ENCODE measurements at regions not wholly inside any gene's neighbourhood (a gene's known extent, or its start where the extent isn't known, plus 50 kb on each side); places are given as distances from the start of the nearest gene placed in this dataset.
"Not testable (repeated sequence)": the region's sequence is repeated elsewhere in the genome, so short reads cannot be mapped to it uniquely, and the experiment has no call there.

DNA sequence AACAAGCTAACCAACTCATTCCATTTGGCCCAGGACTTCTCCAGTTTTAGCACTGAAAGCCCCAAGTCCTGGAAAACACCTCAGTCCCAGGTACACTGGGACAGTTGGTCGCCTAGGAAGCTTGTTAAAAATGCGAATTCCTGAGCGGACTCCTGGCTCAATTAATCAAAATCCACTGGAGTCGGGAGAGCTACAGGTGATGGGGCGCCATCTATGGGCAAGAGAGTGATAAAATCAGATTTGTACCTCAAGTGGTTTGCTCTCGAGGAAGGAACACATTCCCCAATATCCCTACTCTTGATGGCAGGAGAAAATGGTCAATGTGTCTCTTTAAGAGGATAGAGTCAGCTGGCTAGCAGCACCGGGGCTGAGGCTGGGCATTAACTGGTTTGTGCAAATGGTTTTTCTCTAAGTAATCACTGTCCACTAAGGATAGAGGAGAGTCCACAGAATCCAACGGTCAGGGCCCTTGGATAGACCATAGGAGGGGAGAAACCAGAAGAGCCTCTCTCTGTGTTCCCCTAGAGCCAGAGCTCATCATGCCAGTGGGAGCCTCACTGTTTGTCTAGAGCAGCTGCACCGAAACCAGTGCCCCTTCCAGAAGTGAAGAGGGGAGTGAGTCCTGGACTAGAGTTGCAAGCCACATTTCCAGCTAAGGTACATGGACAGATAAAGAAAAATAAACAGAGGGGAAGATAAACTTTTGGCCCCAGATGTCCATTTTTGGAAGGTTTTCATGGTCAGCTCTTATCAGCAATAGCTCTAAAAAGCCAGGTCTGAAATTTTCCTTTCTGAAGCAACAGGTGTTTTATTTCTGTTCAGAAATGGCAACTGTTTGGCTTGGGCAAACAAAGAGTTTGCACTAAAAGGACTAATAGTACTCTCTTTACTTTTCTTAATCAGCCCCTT, 148.5 kb downstream of the TENT5C start:
- DNase-seq, result peak; percentile 14 to 30

DNA sequence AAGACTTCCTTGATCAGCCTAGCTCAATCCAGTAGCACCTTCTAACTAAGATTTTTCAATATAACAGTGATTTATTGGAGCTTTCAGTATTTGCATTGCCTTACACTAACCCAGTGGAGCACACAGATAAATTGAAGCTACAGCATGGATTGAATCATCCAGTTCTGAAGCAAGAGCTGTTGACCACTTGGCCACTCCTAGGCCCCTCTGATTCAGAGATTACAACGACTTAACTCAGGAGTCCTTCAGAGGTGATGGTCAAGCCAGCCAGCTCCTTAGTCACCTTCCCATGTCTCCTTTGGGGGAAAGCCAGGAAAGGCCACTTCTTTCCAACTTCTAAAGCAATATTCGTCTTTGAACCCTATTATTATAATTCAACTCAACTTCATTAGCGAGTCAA, 151.8 kb downstream of the TENT5C start:
- DNase-seq, result no peak

DNA sequence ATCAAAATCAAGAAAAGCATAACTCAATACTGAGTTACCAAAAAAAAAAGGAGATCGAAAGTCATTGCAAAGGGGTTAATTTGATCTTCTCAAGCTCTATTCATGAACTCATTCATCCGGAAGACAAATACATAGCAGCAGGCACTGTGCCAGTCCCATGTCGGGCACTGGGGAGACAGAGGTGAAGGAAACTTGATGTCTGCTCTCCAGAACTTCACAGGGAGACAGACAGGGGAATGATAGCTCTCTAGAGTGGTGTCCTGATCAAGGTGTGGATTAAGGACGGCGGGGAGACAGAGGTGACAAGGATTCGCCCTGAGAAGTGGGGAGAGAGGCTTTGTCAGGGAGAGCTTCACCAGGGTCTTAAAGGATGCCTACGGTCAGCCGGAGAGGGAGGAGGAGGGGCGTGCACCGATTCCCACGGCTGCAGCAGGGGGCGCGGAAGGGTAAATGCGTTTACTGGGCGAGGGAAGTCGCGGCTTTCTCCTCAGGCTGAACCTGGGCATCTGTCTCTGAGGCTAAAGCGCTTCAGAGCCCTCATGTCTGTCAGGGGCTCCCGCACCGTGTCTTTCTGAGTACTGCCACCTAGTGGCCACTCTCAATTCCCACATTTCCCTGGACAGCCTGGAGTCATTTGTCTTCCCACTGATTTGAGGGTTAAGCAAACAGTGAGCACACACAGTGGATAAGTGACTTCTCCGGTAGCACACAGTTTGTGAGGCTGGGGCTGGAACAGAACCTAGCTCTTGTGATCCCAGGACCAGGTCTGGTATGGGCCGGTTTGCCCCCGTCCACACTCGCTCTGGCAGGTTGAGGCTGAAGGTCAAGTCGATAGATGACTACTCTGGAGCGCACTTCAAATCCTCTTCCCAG, 152.8 kb downstream of the TENT5C start:
- peak; percentile 48 to 58 for DNase-seq

- no peak for DNase-seq
Observed at GRCh38 chr1:117759535-117759934, 153.7 kb downstream of the TENT5C start.

DNA sequence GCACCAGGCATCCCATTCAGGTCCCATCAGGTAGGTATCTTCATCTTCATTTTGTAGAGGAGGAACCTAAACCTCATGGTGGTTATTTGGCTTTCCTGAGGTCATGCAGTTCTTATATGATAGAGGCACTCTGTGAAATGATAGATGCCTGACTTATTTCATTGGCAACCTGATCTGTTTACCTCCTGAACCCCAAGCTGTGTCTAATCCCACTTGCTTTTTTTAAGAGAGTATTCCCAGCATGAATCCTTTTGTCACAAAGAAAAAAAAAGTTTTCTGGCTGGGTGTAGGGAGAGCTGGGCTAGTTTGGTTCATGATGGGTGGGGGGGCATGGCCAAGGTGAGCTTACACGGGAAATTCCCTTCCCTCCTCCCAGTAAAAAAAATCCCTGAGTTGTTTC, 154.2 kb downstream of the TENT5C start:
- no peak for DNase-seq

GRCh38 chr1:117760485-117760884, 154.6 kb downstream of the TENT5C start:
- DNase-seq, result no peak

GRCh38 chr1:117767756-117768155, 161.7 kb downstream of the GDAP2 start:
- DNase-seq, result not testable (repeated sequence)

GRCh38 chr1:117770981-117771531, 158.4 kb downstream of the GDAP2 start:
- no peak for DNase-seq

GRCh38 chr1:117779364-117779763, 150.1 kb downstream of the GDAP2 start:
- no peak for DNase-seq

DNA sequence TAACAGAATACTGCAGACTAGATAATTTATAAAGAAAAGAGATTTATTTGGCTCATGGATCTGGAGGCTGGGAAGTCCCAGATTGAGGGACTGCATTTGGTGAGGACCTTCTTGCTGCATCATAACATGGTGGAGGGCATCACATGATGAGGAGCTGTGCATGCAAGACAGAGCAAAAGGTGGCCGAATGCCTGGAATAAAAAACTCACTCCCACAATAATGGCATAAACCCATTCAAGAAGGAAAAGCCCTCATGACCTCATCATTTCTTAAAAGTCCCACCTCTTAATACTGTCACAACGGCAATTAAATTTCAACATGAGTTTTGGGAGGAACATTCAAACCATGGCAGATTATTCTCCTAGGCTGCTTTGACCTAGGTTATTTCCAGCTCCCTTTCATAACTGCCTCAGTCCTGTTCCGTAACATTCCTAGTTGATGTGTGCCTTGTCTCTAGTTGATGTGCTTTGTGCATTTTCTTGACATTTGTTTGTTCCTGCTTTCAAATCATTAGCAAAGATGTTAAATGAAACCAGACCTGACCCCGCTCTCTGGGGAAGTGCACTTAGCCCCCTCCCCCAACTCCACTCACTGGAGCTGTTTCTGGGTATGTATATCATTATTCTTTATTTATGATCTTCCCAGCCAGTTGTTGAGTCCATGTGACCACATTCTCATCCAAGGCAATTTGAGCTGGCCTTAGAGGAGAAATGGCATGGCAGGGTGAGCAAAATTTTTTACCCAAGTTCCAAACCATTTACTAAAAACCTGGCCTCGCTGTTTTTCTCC, 148.5 kb downstream of the GDAP2 start:
- no peak for DNase-seq

DNA sequence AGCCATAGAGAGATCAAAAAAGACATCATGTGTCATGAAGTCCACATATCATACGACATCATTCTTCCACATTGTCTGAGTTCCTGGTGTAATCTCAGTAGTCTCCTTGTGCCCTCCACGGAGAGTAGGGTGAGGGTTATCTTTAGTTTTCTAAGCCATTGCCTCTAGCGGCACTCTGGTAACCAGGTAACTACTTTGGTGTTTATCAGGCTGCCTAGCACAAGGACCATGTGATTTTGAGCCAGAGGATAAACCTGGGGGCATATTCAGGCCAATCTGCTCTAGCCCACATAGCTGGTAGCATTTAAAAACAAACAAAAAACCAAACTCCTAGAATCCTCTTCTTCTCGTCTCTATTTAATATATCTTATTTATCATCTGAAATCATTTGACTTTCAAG, 147.4 kb downstream of the GDAP2 start:
- DNase-seq, result no peak

DNA sequence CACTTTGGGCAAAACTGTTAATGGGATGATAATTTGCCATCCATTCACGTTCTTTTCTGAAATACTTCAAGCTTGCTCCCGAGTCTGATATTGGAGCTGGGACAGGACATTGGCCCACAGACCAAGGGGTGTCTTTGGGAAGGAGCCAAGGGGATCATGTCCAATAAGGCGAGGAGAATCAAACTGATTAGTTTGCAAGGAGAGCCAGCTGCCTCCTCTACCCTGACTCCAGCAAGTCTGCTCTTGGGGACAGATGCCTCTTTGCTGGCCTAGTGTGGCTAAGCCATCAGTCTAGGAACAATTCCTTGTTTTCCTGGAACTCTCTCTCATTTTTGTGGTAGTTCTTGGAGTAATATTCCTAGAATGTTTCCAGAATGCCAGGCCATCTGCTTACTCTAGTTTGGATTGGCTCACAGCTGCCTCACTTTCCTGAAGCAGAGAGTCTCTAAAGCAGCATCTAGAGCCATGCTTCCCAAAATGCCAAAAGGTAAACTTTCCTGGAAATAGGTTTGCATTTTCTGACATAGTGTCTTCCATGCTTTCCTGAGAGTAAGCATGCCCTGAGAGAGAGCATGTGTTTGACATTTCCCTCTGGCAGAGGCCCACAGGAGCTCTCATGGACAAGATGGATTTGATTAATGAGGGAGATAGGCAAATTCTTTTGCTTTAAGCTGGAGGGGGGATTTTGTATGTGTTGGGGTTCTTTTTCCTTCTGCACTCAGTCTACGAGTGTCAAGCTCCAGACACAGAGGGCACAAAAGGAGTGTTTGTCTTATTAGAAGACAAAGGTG, 145.6 kb downstream of the GDAP2 start:
- no peak for DNase-seq

- no peak for DNase-seq
Observed at GRCh38 chr1:117788014-117788413, 141.4 kb downstream of the GDAP2 start.

DNA sequence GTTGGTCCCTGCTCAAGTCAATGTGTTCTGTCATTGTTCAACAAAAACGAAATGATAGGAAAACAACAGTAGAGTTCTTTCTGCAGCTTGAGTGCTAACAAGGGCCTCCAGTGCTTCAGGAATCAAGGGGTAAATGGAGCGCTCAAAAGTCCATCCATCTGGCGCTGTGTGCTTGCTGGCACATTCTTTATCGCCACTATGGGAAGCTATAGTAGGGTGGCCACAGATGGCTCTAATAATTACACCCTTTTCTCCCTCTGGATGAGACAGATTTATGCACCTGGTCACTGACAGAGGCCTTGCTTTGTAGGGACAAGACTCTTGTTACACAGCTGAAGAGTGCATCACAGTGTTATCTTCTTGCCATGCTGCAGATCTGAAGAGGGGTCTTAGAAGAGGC, 136.0 kb downstream of the GDAP2 start:
- DNase-seq, result no peak

- DNase-seq, result no peak
Observed at GRCh38 chr1:117794073-117794472, 135.3 kb downstream of the GDAP2 start.

DNA sequence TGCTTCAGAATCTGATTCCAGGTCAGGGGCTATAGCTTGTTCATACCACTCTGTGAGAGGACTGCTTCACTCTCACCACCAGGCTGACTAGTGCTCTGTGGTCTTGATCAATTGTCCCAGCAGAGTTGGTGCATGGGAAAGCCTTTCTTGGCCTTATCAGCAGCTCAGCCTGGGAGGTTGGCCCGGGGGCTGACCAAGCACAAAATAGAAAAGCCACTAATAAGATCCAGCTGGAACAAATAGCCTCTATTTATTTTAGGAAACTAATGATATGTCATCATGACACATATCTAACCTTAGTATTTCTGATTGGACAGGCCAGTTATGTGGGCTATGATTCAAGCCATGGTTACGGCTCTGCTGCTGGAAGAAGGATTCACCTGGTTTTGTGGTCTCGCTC, 134.2 kb downstream of the GDAP2 start:
- no peak for DNase-seq

DNA sequence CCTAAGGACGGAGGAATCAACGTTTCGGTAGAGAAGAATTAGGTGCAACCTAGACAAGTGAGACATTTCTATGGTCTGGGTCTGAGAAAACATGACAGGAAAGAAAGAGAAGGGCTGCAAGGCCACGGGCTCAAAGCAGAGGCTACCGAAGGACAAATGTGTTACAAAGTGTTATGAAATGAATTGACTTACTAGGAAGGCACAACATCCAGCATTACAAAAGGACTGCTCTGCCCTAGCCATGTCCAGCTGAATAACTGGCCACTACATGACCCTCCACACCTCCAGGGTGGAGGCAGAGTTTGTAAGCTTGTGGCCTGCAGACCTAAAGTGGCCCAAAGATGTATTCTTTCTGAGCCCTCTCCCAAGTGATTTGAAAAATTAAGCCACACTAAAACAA, 133.6 kb downstream of the GDAP2 start:
- DNase-seq, result no peak

GRCh38 chr1:117796226-117796625, 133.2 kb downstream of the GDAP2 start:
- no peak for DNase-seq

- DNase-seq, result no peak
Observed at GRCh38 chr1:117798550-117798949, 130.9 kb downstream of the GDAP2 start.

DNA sequence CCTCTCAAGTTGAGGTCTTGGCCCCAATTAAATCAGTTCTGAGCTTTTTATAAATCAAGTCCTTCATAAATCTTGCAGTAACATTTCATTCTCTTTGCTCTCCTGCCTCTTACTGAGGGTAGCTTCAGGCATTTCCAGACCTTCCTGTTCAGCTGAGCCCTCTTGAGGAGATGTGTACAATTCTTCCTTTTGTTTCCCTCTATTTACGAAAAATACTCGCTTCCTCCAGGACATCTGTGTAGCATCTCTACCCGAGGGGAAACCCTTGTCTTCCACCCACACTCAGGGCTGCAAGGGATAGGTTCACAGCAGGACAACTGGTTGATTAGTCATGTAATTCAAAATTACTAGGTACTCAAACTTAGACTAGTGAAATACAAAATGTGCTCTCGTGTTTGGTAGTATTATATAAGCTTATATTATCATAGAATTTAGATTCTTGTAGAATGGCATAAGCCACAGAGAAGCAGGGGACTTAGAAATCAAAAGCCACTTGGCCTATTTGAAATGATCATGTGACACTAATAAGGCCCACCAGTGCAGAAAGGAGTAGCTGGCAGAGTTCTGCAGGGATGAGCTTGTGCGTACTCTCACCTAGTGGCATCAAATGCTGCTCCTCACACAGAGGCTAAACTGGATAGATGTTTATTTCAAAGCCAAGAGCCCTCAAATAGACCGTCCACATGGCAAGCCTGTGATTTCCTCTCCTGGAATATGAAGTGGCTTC, 126.7 kb downstream of the GDAP2 start:
- no peak for DNase-seq

GRCh38 chr1:117803318-117803717, 126.1 kb downstream of the GDAP2 start:
- DNase-seq, result no peak
